SK-N-SH (cell line): ENCODE measurements at regions not wholly inside any gene's neighbourhood (a gene's known extent, or its start where the extent isn't known, plus 50 kb on each side); places are given as distances from the start of the nearest gene placed in this dataset.

Experiments
- CTCF ChIA-PET: fragments of 300-600, 350-600 bp; formaldehyde crosslinking; extraction: SDS; loops from one replicate; lab custom pipeline; 2021; lab: Yijun Ruan, JAX
- POLR2A ChIA-PET: fragments of 350-600 bp; sonication (Branson Sonifier 250); formaldehyde crosslinking; extraction: SDS; loops from one replicate; lab custom pipeline; 2020; ENCODE audit warnings: antibody characterized with exemption, inconsistent platforms; lab: Yijun Ruan, JAX
- DNase-seq: peaks from one replicate; pipeline ENCODE4 v3.0.0; 2012
- H2AFZ ChIP-seq: fragments of 200-600 bp; sonication (generic); 2 replicates; pipeline ENCODE4 v1.8.1; 2016; ENCODE audit warnings: antibody characterized with exemption, mild to moderate bottlenecking, low read depth
- H3F3A ChIP-seq: fragments of 200-600 bp; sonication (generic); replicated peaks from 2 replicates; pipeline ENCODE3; 2016; ENCODE audit warnings: antibody characterized with exemption, mild to moderate bottlenecking; ENCODE audit not compliant: insufficient read depth
- H3K27ac ChIP-seq, 2 experiments: fragments of 200-500 bp in 1 of 2; fragments of 200-600 bp in 1 of 2; sonication (Bioruptor generic) in 1 of 2; sonication (generic), shearing (Covaris generic) in 1 of 2; 2 replicates each; pipeline versions ENCODE4 v1.5.1 to v1.6.1; 2014 to 2016; ENCODE audit warnings: low read depth in 2 of 2, inconsistent platforms in 1 of 2, low read length in 1 of 2, mild to moderate bottlenecking in 1 of 2, mixed read lengths in 1 of 2
- H3K27me3 ChIP-seq: fragments of 200-600 bp; sonication (generic), shearing (Covaris generic); 2 replicates; pipeline ENCODE4 v1.6.1; 2016; ENCODE audit warnings: mixed run types; ENCODE audit not compliant: insufficient read depth
- H3K36me3 ChIP-seq, 2 experiments: fragments of 200-500 bp in 1 of 2; fragments of 200-600 bp in 1 of 2; sonication (Bioruptor generic) in 1 of 2; sonication (generic) in 1 of 2; replicated peaks in 1 of 2; 2 replicates each; pipeline versions ENCODE3 to v1.5.1; 2014 to 2016; ENCODE audit warnings: low read length in 1 of 2, mild to moderate bottlenecking in 1 of 2; ENCODE audit not compliant: insufficient read depth in 2 of 2, control insufficient read depth in 1 of 2
- H3K4me1 ChIP-seq, 2 experiments: fragments of 200-500 bp in 1 of 2; fragments of 200-600 bp in 1 of 2; sonication (Bioruptor generic) in 1 of 2; sonication (generic), shearing (Covaris generic) in 1 of 2; 2 replicates each; pipeline versions ENCODE4 v1.5.1 to v1.6.1; 2014 to 2016; ENCODE audit warnings: low read depth in 1 of 2, low read length in 1 of 2, mixed run types in 1 of 2; ENCODE audit not compliant: insufficient read depth in 2 of 2, control insufficient read depth in 1 of 2
- H3K4me2 ChIP-seq: fragments of 200-600 bp; sonication (generic), shearing (Covaris generic); 2 replicates; pipeline ENCODE4 v1.6.1; 2017; ENCODE audit warnings: mixed run types
- H3K4me3 ChIP-seq, 2 experiments: fragments of 200-500 bp in 1 of 2; fragments of 200-600 bp in 1 of 2; sonication (Bioruptor generic) in 1 of 2; sonication (generic), shearing (Covaris generic) in 1 of 2; 2 replicates each; pipeline versions ENCODE4 v1.5.1 to v1.8.1; 2014 to 2016; ENCODE audit warnings: low read depth in 2 of 2, inconsistent platforms in 1 of 2, low read length in 1 of 2, mild to moderate bottlenecking in 1 of 2, mixed read lengths in 1 of 2, moderate library complexity in 1 of 2
- H3K79me2 ChIP-seq: fragments of 200-600 bp; sonication (generic); 2 replicates; pipeline ENCODE4 v1.8.1; 2017; ENCODE audit warnings: mild to moderate bottlenecking; ENCODE audit not compliant: insufficient read depth
- H3K9ac ChIP-seq: fragments of 200-600 bp; sonication (generic); 2 replicates; pipeline ENCODE4 v1.6.1; 2017; ENCODE audit warnings: mixed run types
- H3K9me2 ChIP-seq: fragments of 200-600 bp; sonication (generic); 2 replicates; pipeline ENCODE4 v1.6.1; 2017; ENCODE audit warnings: mixed run types
- H3K9me3 ChIP-seq: fragments of 200-600 bp; sonication (generic); 2 replicates; pipeline ENCODE4 v1.6.1; 2017; ENCODE audit warnings: mixed run types, mild to moderate bottlenecking, moderate library complexity
- H4K20me1 ChIP-seq: fragments of 200-600 bp; sonication (generic); 2 replicates; pipeline ENCODE4 v1.6.1; 2017; ENCODE audit warnings: mild to moderate bottlenecking, mixed run types; ENCODE audit not compliant: insufficient read depth
- EZH2phosphoT487 ChIP-seq: fragments of 200-600 bp; sonication (generic); IDR thresholded peaks from 2 replicates; pipeline ENCODE4 v1.6.1; 2017; ENCODE audit warnings: low read depth, mixed run types, mild to moderate bottlenecking, antibody characterized with exemption, moderate library complexity, borderline replicate concordance
- FOXM1 ChIP-seq: IDR thresholded peaks from 2 replicates; pipeline ENCODE4 v1.4.0; 2012; ENCODE audit warnings: low read depth, mild to moderate bottlenecking
- GABPA ChIP-seq: IDR thresholded peaks from 2 replicates; pipeline ENCODE4 v1.4.0; 2012; ENCODE audit warnings: low read depth, mild to moderate bottlenecking
- GATA2 ChIP-seq: sonication (generic); formaldehyde crosslinking; IDR thresholded peaks from 2 replicates; pipeline ENCODE4 v1.5.0; 2020; ENCODE audit warnings: mild to moderate bottlenecking, missing genetic modification reagents
- JUND ChIP-seq: IDR thresholded peaks from 2 replicates; pipeline ENCODE4 v1.4.0; 2012
- NRF1 ChIP-seq: IDR thresholded peaks from 2 replicates; pipeline ENCODE4 v1.6.1; 2012; ENCODE audit warnings: low read depth, mild to moderate bottlenecking, low read length
- SIN3A ChIP-seq: IDR thresholded peaks from 2 replicates; pipeline ENCODE4 v1.6.1; 2012; ENCODE audit warnings: low read depth, mild to moderate bottlenecking, low read length, moderate library complexity, borderline replicate concordance
- SMC3 ChIP-seq: IDR thresholded peaks from 2 replicates; pipeline ENCODE4 v1.6.1; 2012; ENCODE audit warnings: low read depth, low read length, improper control_type of control experiment
- TAF1 ChIP-seq: IDR thresholded peaks from 2 replicates; pipeline ENCODE4 v1.6.1; 2012; ENCODE audit warnings: low read depth, mild to moderate bottlenecking, low read length, moderate library complexity, borderline replicate concordance
- TCF12 ChIP-seq: IDR thresholded peaks from 2 replicates; pipeline ENCODE4 v1.4.0; 2012
- YY1 ChIP-seq: IDR thresholded peaks from 2 replicates; pipeline ENCODE4 v1.4.0; 2012; ENCODE audit warnings: low read depth, mild to moderate bottlenecking
- WGBS: methylation state at CpG from one replicate; pipeline ENCODE4 v1.1.6; 2017; ENCODE audit warnings: low lambda C conversion rate; 5-methylcytosine and 5-hydroxymethylcytosine counted together
- TF ChIP-seq, protein P1 (sequence below): fragments of 150-350 bp; IDR thresholded peaks from 2 replicates; pipeline ENCODE4 v1.6.1; 2017; ENCODE audit warnings: antibody characterized with exemption, low read length, low read depth, borderline replicate concordance
- TF ChIP-seq, protein P2 (sequence below): IDR thresholded peaks from 2 replicates; pipeline ENCODE4; 2012
- TF ChIP-seq, protein P3 (sequence below): fragments of 200-600 bp; sonication (generic); IDR thresholded peaks from 2 replicates; pipeline ENCODE4 v1.6.1; 2017; ENCODE audit warnings: antibody characterized with exemption, mild to moderate bottlenecking, moderate library complexity
- TF ChIP-seq, protein P4 (sequence below): IDR thresholded peaks from 2 replicates; pipeline ENCODE4 v1.4.0; 2012; ENCODE audit warnings: low read depth, borderline replicate concordance

DNA sequence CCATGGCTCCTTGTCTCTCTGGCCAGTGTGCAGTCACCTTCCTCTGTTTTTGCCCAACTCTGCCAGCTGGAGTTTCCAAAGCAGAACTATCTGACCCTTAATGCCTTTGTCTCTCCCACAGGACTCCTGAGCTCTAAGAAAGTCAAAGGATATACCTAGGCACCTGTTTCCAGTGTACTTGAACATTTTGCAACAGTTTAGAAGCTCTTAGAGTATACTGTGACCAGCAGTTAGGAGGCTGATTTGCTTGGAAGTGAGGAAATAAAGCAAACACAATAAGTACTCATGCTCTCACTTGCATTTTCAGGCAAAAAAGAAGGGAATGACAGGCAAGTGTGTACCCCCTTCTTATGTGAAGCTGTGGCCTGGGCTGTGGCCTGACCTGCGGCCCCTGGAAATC, 204.3 kb upstream of the PLET1 start:
- POLR2A ChIA-PET: no interaction called here
- Histone ChIP-seq H3K9ac (no peak overlapping the region), H3K27ac (no peak overlapping the region)
- CTCF ChIA-PET: interaction anchor here (1.4 to 1.6 kb wide), 2 partner anchors 10 to 11 kb away, joined by 3 to 6 read pairs; no protein-coding TSS in a partner anchor
- TF ChIP-seq, protein P1, sequence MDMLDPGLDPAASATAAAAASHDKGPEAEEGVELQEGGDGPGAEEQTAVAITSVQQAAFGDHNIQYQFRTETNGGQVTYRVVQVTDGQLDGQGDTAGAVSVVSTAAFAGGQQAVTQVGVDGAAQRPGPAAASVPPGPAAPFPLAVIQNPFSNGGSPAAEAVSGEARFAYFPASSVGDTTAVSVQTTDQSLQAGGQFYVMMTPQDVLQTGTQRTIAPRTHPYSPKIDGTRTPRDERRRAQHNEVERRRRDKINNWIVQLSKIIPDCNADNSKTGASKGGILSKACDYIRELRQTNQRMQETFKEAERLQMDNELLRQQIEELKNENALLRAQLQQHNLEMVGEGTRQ: no peak
- TF ChIP-seq, all 33 proteins: peak for 0
- H3K36me3 ChIP-seq: no peaks in the 10 kb centered on the region
- WGBS: 33% methylated on average over 1 of the region's 1 CpG
- no peak for DNase-seq
- H3K9me2 ChIP-seq: no peaks in the 10 kb centered on the region
- no peaks in the 10 kb centered on the region for H3F3A ChIP-seq
- no peak overlapping the region for H3K4me3 ChIP-seq
- H4K20me1 ChIP-seq: no peaks in the 10 kb centered on the region
- no peaks in the 10 kb centered on the region for H3K79me2 ChIP-seq
- H2AFZ ChIP-seq: no peak overlapping the region
- H3K4me1 ChIP-seq: peaks cover 0 to 2% of the 10 kb centered on the region in 2 experiments; a peak in 1 of 4 replicates
- no peaks in the 10 kb centered on the region for H3K27me3 ChIP-seq
- no peak overlapping the region for H3K4me2 ChIP-seq
- no peaks in the 10 kb centered on the region for H3K9me3 ChIP-seq

DNA sequence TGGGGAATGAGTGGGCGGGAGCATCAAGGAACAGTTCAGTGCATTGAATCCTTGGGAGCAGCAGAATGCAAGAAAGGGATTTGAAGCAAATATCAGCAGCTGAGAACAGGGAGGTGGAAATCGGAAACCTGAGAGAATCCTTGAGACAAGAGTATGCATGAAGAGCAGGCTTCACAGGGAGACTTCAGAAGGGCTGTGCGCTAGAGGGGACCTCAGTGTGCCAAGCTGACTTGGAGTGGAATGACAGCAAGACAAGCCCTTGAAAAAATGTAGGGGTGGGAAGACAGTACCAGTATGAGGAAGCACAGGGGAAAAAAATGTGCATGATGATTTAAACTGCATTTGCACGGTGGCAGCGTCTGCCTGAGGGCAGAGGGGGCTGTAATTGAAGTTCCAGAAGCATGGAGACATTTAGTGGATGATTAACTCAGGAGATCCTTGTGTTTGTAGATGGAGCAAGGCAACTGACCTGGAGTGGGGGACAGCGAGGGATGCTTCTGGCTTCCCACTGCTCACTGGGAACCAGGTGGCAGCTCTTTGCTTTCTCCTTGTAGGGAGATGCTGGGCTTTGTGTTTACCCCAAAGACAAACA, 204.9 kb upstream of the PLET1 start:
- Histone ChIP-seq H3K79me2 (no peaks in the 10 kb centered on the region), H3K27ac (no peak overlapping the region), H3K9me2 (no peaks in the 10 kb centered on the region), H3K27me3 (no peaks in the 10 kb centered on the region), H3F3A (no peaks in the 10 kb centered on the region), H3K4me3 (no peak overlapping the region), H3K4me2 (no peak overlapping the region), H2AFZ (no peak overlapping the region), H3K9ac (no peak overlapping the region), H3K36me3 (no peaks in the 10 kb centered on the region), H3K9me3 (no peaks in the 10 kb centered on the region), H3K4me1 (peaks cover 0 to 2% of the 10 kb centered on the region in 2 experiments; a peak in 1 of 4 replicates), H4K20me1 (no peaks in the 10 kb centered on the region)
- TF ChIP-seq GATA2 (CRISPR knock-in tag): no peak
- no peak for TF ChIP-seq YY1
- TF ChIP-seq TCF12: no peak
- no peak for TF ChIP-seq FOXM1
- TF ChIP-seq, protein P2, sequence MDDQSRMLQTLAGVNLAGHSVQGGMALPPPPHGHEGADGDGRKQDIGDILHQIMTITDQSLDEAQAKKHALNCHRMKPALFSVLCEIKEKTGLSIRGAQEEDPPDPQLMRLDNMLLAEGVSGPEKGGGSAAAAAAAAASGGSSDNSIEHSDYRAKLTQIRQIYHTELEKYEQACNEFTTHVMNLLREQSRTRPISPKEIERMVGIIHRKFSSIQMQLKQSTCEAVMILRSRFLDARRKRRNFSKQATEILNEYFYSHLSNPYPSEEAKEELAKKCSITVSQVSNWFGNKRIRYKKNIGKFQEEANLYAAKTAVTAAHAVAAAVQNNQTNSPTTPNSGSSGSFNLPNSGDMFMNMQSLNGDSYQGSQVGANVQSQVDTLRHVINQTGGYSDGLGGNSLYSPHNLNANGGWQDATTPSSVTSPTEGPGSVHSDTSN: no peak
- TF ChIP-seq SMC3: no peak
- TF ChIP-seq GABPA: no peak
- TF ChIP-seq TAF1: no peak
- ChIA-PET CTCF (interaction anchor here (0.7 to 1.6 kb wide), 2 partner anchors 12 to 110 kb away, joined by 4 to 6 read pairs; no protein-coding TSS in a partner anchor), POLR2A (no interaction called here)
- DNase-seq: no peak
- 34% methylated on average over 6 of the region's 6 CpGs for WGBS

DNA sequence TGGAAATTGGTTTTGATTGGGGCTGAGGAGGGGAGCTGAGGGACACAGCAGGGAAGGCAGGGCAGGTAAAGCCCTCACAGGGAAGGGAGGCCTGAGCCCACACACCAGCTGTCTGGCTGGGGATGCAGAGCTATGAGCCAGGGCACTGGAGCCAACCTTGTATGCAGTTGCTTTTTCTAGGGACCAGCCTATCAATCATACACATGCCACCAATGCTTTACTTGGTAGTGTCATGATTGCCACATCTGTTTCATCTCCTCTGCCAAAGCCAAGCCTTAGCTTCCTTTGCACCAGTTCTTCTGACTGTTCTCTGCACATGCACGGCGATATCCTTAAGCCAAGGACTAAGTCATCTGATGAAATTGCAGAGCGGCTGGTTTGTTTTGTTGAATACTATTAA, 207.1 kb upstream of the PLET1 start:
- H2AFZ ChIP-seq: no peak overlapping the region
- H4K20me1 ChIP-seq: no peaks in the 10 kb centered on the region
- H3K4me1 ChIP-seq: peaks cover 0 to 2% of the 10 kb centered on the region in 2 experiments; a peak in 1 of 4 replicates
- H3K79me2 ChIP-seq: no peaks in the 10 kb centered on the region
- WGBS: 82% methylated on average over 3 of the region's 3 CpGs
- CTCF ChIA-PET: interaction anchor here (0.6 to 1.8 kb wide), 3 partner anchors 14 to 822 kb away, joined by 3 to 5 read pairs (median 4); no protein-coding TSS in a partner anchor
- no peaks in the 10 kb centered on the region for H3F3A ChIP-seq
- H3K9ac ChIP-seq: no peak overlapping the region
- no peak overlapping the region for H3K4me3 ChIP-seq
- H3K9me3 ChIP-seq: no peaks in the 10 kb centered on the region
- no peaks in the 10 kb centered on the region for H3K36me3 ChIP-seq
- DNase-seq: no peak
- H3K9me2 ChIP-seq: no peaks in the 10 kb centered on the region
- H3K4me2 ChIP-seq: no peak overlapping the region
- H3K27ac ChIP-seq: no peak overlapping the region
- H3K27me3 ChIP-seq: no peaks in the 10 kb centered on the region
- POLR2A ChIA-PET: no interaction called here
- TF ChIP-seq NRF1 (no peak), TCF12 (no peak), EZH2phosphoT487 (no peak), YY1 (no peak), FOXM1 (no peak), SIN3A (no peak), GATA2 (CRISPR knock-in tag) (no peak), TAF1 (no peak), JUND (no peak), GABPA (no peak)
- TF ChIP-seq, protein P3, sequence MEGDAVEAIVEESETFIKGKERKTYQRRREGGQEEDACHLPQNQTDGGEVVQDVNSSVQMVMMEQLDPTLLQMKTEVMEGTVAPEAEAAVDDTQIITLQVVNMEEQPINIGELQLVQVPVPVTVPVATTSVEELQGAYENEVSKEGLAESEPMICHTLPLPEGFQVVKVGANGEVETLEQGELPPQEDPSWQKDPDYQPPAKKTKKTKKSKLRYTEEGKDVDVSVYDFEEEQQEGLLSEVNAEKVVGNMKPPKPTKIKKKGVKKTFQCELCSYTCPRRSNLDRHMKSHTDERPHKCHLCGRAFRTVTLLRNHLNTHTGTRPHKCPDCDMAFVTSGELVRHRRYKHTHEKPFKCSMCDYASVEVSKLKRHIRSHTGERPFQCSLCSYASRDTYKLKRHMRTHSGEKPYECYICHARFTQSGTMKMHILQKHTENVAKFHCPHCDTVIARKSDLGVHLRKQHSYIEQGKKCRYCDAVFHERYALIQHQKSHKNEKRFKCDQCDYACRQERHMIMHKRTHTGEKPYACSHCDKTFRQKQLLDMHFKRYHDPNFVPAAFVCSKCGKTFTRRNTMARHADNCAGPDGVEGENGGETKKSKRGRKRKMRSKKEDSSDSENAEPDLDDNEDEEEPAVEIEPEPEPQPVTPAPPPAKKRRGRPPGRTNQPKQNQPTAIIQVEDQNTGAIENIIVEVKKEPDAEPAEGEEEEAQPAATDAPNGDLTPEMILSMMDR: no peak
- TF ChIP-seq, protein P4, sequence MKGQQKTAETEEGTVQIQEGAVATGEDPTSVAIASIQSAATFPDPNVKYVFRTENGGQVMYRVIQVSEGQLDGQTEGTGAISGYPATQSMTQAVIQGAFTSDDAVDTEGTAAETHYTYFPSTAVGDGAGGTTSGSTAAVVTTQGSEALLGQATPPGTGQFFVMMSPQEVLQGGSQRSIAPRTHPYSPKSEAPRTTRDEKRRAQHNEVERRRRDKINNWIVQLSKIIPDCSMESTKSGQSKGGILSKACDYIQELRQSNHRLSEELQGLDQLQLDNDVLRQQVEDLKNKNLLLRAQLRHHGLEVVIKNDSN: no peak
